Small intestine (tissue), 7 donors: ENCODE measurements at regions not wholly inside any gene's neighbourhood (a gene's known extent, or its start where the extent isn't known, plus 50 kb on each side); places are given as distances from the start of the nearest gene placed in this dataset.
A peak's percentile ranks its signal among the peaks of the same experiment; 100 is the strongest.

Experiments
- DNase-seq, 2 donors: peaks; one replicate each; pipeline versions ENCODE4 v3.0.0 to v3.0.0-alpha.2; 2013
- FAIRE-seq: peaks from 2 replicates; lab custom pipeline; 2012; peaks lifted over from hg19 to GRCh38; lab: Jason Lieb, UNC
- H3K27ac ChIP-seq, 3 donors: one replicate each; pipeline ENCODE4 v1.5.1; 2013; ENCODE audit warnings: low read length in 2 of 3, mild to moderate bottlenecking in 2 of 3, control low read depth in 1 of 3, inconsistent platforms in 1 of 3, low read depth in 1 of 3, moderate library complexity in 1 of 3
- H3K27me3 ChIP-seq, 3 donors: one replicate each; pipeline ENCODE4 v1.6.1; 2013; ENCODE audit warnings: low read length in 3 of 3, inconsistent platforms in 1 of 3; ENCODE audit not compliant: control insufficient read depth in 3 of 3, insufficient read depth in 3 of 3
- H3K36me3 ChIP-seq, 3 donors: one replicate each; pipeline ENCODE4 v1.6.1; 2013; ENCODE audit warnings: low read length in 3 of 3, inconsistent platforms in 1 of 3, low read depth in 1 of 3, mild to moderate bottlenecking in 1 of 3, moderate library complexity in 1 of 3; ENCODE audit not compliant: control insufficient read depth in 3 of 3, insufficient read depth in 2 of 3
- H3K4me1 ChIP-seq, 3 donors: one replicate each; pipeline ENCODE4 v1.6.1; 2013; ENCODE audit warnings: low read length in 2 of 3, inconsistent platforms in 1 of 3, low read depth in 1 of 3, mild to moderate bottlenecking in 1 of 3, moderate library complexity in 1 of 3; ENCODE audit not compliant: control insufficient read depth in 3 of 3, insufficient read depth in 2 of 3
- H3K4me3 ChIP-seq, 3 donors: one replicate each; pipeline ENCODE4 v1.5.1; 2013; ENCODE audit warnings: low read length in 3 of 3, control low read depth in 1 of 3, inconsistent platforms in 1 of 3, low read depth in 1 of 3, mild to moderate bottlenecking in 1 of 3, moderate library complexity in 1 of 3
- H3K9me3 ChIP-seq, 2 donors: one replicate each; pipeline ENCODE4 v1.6.1; 2013; ENCODE audit warnings: low read depth in 1 of 2, low read length in 1 of 2; ENCODE audit not compliant: control insufficient read depth in 2 of 2, insufficient read depth in 1 of 2
- WGBS, 3 donors: extraction: QIAGEN DNeasy Blood & Tissue Kit; methylation state at CpG; one replicate each; pipeline ENCODE4 v1.1.7; 2013; 5-methylcytosine and 5-hydroxymethylcytosine counted together
- donor health status: healthy with polysubstance abuse.
- donor health status: control.
- donor health status: control.
- donor health status: Bipolar disorder and iron deficiency.
- donor health status: healthy.

DNA sequence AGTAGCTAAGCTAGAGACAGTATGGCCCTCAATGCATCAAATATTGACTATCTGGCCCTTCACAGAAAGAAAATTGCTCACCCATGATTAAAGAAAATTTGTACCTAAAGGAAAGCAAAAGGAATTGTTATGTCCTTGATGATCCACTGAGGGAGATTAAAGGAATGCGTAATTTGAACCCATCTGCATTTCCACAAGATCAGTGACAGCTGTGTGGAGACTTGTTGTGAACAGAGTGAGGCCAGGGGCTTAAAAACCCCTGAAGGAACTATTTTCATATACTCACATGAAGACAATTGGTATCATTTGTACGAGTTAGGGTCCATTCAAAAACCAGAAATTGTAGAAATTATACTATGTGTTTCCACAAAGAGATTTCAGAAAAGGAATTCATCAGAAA lies 1908.1 kb upstream of the SEL1L start:
- H3K27ac ChIP-seq: no peak overlapping the region
- no peak for FAIRE-seq
- WGBS, 3 donors: 55 to 77% (median 56%) methylated on average over 2 of the region's 2 CpGs

DNA sequence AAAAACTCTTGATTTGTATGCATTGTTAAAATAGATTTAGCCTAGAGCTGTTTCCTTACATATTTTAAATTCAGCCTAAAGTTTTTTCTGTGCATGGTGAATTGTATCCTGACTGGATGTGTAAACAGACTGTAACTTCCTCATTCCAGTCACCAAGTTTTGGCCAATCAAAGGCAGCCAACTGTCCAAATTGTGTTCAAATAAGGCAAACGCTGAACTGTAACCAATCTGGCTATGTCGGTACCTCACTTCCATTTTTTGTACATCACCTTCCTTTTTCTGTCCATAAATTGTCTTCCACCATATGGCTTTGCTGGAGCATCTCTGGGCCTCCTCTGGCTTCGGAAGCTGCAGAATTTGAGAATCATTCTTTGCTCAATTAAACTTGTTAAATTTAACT lies 1921.9 kb upstream of the SEL1L start:
- Histone ChIP-seq H3K36me3 (no peaks in the 10 kb centered on the region), H3K27me3 (no peaks in the 10 kb centered on the region), H3K4me3 (no peak overlapping the region), H3K9me3 (peaks cover 1 to 13% of the 10 kb centered on the region in 2 donors), H3K4me1 (no peaks in the 10 kb centered on the region), H3K27ac (no peak overlapping the region)
- 83 to 90% (median 87%) methylated on average over 3 of the region's 3 CpGs for WGBS, 3 donors
- FAIRE-seq (no peak), DNase-seq (no peak)

More for the DNA sequence above, 1908.1 kb upstream of the SEL1L start:
- no peaks in the 10 kb centered on the region for H3K27me3 ChIP-seq
- DNase-seq: no peak
- no peaks in the 10 kb centered on the region for H3K9me3 ChIP-seq
- H3K4me3 ChIP-seq: no peak overlapping the region
- H3K36me3 ChIP-seq: no peaks in the 10 kb centered on the region
- no peaks in the 10 kb centered on the region for H3K4me1 ChIP-seq

DNA sequence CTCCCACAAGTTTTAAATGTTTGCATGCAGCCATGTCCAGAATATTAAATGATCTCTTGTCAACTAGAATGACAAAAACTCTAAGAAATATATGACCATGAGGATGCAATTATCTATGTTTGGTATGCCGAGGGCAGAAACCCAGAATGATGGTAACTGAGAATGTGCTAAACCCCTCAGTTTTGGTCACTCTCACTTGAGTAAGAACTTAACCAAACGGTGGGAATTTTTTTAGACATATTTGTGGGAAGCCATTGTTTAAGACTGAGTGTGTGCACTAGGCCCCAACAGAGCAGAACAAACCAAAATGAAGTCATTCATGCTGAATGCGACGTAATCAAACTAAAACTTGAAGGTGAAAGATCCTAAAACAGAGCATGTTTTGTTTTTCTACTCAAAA lies 1927.9 kb upstream of the SEL1L start:
- no peak for FAIRE-seq
- Histone ChIP-seq H3K27ac (no peak overlapping the region), H3K36me3 (no peaks in the 10 kb centered on the region), H3K4me3 (no peak overlapping the region), H3K9me3 (peaks cover 0 to 9% of the 10 kb centered on the region in 2 donors), H3K27me3 (no peaks in the 10 kb centered on the region), H3K4me1 (no peaks in the 10 kb centered on the region)
- no peak for DNase-seq
- 75 to 90% (median 75%) methylated on average over 4 of the region's 4 CpGs for WGBS, 3 donors

DNA sequence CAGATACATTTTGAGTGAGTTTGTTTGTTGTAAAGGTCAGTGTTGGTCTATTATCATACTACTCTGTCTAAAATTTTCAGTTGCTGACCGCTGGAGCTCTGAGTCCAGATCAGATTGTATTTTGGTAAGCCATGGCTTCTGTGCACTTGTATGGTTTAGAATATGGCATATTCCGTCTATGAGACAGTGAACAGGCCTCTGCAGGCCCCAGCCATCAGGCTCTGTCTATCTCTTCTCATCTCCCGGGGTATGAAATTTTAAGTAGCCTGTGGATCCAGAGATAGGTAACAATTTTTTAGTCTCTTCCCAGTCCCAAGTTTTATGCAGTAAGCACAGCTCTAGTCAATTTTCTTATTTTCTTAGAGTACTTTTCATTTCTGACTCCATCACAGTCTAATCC lies 1929.1 kb upstream of the SEL1L start:
- Histone ChIP-seq H3K9me3 (peaks cover 0 to 9% of the 10 kb centered on the region in 2 donors), H3K27me3 (no peaks in the 10 kb centered on the region), H3K27ac (no peak overlapping the region), H3K4me1 (no peaks in the 10 kb centered on the region), H3K36me3 (no peaks in the 10 kb centered on the region), H3K4me3 (no peak overlapping the region)
- no peak for DNase-seq
- 84 to 88% (median 85%) methylated on average over 3 of the region's 3 CpGs for WGBS, 3 donors
- no peak for FAIRE-seq

DNA sequence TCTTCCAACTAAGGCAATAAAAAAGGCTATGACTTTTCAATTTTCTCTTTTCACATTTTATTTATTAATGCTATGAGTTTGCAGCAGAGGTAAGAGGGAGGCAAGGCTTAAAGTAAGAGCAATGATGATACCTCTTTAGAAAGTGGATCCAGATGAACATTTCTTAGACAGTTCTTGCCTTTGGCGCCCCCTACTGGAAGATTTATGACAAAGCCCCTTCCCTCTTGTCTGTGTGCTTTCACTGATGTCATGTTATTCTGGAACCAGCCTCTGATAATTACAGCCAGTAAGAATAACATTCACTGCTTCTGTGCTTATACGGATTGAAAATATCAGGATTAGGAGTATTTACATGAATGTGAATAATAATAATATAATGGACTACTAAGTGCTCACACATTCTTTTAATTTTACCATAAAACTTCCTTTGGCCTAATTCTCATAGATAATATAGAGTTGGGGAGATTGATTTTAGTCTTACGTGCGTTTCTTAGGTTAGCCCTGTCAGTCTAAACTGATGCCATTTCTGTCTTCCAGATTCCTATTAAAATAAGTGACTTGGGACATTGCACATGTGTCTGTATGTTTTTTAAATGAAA lies 1929.9 kb upstream of the SEL1L start:
- WGBS, 3 donors: 43 to 52% (median 49%) methylated on average over 4 of the region's 4 CpGs
- H3K36me3 ChIP-seq: no peaks in the 10 kb centered on the region
- H3K4me3 ChIP-seq: no peak overlapping the region
- H3K4me1 ChIP-seq: no peaks in the 10 kb centered on the region
- H3K9me3 ChIP-seq: peaks cover 0 to 7% of the 10 kb centered on the region in 2 donors
- no peak overlapping the region for H3K27ac ChIP-seq
- H3K27me3 ChIP-seq: no peaks in the 10 kb centered on the region
- FAIRE-seq (no peak), DNase-seq (peak; percentile 31 to 34)

DNA sequence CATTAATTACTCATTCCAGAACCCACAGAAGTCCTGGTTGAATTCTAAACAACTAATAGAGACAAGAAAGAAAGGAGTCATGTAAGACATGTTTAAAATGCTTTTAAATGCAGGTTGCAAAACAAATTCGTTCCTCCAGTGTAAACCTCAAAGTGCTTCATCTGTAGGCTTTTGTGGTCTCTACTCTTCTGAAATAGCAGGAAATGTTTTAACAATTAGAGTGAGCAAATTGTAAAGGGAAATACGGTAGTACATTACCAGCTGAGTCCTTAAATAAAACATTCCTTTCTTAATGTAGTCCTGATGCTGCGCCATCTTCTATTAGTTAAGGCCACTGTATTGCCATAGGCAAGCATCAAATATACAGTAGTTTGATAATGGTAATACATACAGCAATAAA lies 1934.2 kb upstream of the SEL1L start:
- Histone ChIP-seq H3K4me1 (no peaks in the 10 kb centered on the region), H3K27ac (no peak overlapping the region), H3K36me3 (no peaks in the 10 kb centered on the region), H3K9me3 (no peaks in the 10 kb centered on the region), H3K27me3 (no peaks in the 10 kb centered on the region), H3K4me3 (no peak overlapping the region)
- 58 to 72% (median 66%) methylated on average over 3 of the region's 3 CpGs for WGBS, 3 donors
- FAIRE-seq (no peak), DNase-seq (no peak)

DNA sequence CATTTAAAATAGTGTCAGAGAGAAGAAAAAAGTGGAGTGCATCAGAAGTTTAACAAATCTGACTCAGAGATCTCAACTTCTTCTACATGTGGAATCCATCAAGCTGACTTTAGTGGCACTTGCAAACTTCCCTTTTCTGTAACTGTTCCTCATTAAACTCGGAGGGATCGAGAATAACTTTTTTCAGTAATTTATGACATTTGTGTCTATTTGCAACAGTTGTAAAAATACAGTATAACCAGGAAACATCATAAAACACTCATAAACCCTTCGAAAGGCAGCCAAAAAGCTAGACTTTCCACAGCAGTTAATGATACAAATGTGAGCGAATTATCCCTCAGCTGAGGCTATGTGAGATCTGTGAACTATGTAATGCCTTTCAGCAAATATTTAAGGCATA lies 1936.8 kb upstream of the SEL1L start:
- Histone ChIP-seq H3K4me3 (no peak overlapping the region), H3K27me3 (no peaks in the 10 kb centered on the region), H3K9me3 (no peaks in the 10 kb centered on the region), H3K27ac (no peak overlapping the region), H3K4me1 (no peaks in the 10 kb centered on the region), H3K36me3 (no peaks in the 10 kb centered on the region)
- DNase-seq (no peak), FAIRE-seq (no peak)
- 53 to 69% (median 65%) methylated on average over 4 of the region's 4 CpGs for WGBS, 3 donors

DNA sequence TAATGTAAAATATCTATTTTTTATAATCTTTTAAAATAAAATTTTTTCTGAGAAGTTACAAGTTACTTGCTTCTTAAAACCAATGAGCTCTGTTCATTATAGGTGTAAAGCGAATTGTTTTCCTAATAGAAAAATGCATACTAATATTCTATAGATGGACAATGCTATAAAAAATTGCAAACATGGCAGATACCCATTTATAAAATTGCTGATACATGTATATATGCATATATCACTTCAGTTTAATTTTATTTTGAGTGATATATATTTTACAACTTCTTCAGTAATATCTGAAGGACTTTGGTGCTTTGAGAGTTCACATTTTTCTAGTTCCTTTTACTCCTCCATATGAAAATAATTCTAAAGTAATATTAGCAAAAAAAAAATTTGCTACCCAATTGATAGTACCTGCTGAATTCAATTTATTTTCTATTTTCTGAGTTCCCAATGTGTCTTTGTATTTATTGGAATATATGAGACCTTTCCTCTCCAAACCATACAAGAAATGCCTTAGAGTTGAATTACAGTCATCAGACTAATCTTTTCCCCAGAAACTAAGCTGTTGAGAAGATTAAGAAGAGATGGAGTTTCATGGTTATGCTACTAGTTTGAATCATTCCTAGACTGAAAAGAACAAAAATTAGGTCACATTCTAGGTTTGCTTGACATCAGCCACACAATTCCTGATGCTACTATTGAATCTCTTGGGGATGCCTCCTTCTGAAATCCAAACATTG lies 1937.5 kb upstream of the SEL1L start:
- H3K4me3 ChIP-seq: no peak overlapping the region
- 73 to 93% (median 86%) methylated on average over 1 of the region's 1 CpG for WGBS, 3 donors
- no peaks in the 10 kb centered on the region for H3K4me1 ChIP-seq
- no peak overlapping the region for H3K27ac ChIP-seq
- H3K27me3 ChIP-seq: no peaks in the 10 kb centered on the region
- FAIRE-seq (no peak), DNase-seq (no peak)
- no peaks in the 10 kb centered on the region for H3K36me3 ChIP-seq
- no peaks in the 10 kb centered on the region for H3K9me3 ChIP-seq
